NCI-H2171 treated with DMSO at 0.1 percent for 48 hours (cell line): ENCODE measurements at regions not wholly inside any gene's neighbourhood (a gene's known extent, or its start where the extent isn't known, plus 50 kb on each side); places are given as distances from the start of the nearest gene placed in this dataset.
A peak's percentile ranks its signal among the peaks of the same experiment; 100 is the strongest.
"Not testable (repeated sequence)": the region's sequence is repeated elsewhere in the genome, so short reads cannot be mapped to it uniquely, and the experiment has no call there.

Experiments used
- DNase-seq: peaks from one replicate; lab custom pipeline; 2025; lab: John Stamatoyannopoulos, UW

- no peak for DNase-seq
Measured at GRCh38 chr17:53058031-53058430, 764.7 kb upstream of the KIF2B start.

GRCh38 chr17:53046781-53047180 is 775.9 kb upstream of the KIF2B start:
- DNase-seq = no peak

- no peak for DNase-seq
Measured at GRCh38 chr17:53039981-53040380, 782.7 kb upstream of the KIF2B start.

DNA sequence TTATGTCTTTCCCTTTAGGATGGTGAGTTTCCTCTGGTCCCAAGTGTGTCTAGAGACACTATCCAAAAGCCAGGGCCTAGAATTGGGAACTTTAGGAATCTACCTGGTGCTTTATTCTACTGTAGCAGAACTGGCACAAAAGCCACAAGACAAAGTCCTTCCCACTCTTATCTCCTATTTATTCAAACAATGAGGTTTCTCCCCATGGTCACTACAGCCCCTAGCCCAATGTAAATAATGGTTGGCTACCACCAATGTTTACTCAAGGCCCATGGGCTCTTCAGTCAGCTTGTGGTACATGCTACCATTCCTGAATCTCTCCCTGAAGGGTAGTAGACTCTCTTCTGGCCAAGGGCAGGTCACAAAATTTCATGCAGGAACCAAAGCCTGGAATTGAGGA is 789.4 kb upstream of the KIF2B start:
- DNase-seq = no peak

DNA sequence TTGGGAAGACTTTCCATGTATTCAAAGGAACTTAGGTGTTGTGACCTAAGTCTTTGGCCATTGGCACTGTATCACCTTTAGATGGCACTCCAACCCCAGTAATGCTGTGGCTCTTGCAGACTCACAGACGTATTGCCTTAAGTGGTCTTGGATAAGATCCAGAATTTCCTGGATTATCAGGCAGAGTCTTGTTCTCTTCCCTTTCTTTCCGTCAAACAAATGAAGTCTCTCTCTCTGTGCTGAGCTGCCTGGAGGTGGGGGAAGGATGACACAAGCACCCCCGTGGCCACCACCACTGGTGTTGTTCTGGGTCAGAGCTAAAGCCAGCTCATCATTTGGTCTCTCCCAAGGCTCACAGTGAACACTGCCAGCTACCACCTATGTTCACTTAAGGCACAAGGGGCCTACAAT is 789.9 kb upstream of the KIF2B start:
- DNase-seq = peak; percentile 58

GRCh38 chr17:53017227-53017626 is 805.5 kb upstream of the KIF2B start:
- no peak for DNase-seq

- DNase-seq = no peak
Measured at GRCh38 chr17:53016085-53016484, 806.6 kb upstream of the KIF2B start.

- DNase-seq = no peak
Measured at GRCh38 chr17:53012364-53012763, 810.4 kb upstream of the KIF2B start.

GRCh38 chr17:53006006-53006405 is 816.7 kb upstream of the KIF2B start:
- no peak for DNase-seq

DNA sequence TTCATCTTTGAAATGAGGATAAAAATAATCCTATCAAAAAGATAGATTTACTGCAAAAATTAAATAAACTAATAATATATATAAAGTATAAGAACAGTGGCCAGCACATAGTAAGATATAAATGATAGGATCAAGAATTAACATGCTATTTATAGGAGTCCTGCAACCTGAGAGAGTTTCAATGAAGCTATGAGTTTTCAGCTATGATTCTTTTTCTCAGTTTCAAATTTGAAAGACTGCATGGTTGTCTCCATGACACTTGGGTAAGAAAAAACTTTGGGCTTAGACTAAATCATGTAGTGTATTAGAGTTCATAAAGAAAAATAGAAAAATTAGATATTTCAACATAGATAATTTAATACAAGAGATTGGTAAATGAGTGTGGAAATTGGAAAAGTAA is 817.8 kb upstream of the KIF2B start:
- DNase-seq = no peak

DNA sequence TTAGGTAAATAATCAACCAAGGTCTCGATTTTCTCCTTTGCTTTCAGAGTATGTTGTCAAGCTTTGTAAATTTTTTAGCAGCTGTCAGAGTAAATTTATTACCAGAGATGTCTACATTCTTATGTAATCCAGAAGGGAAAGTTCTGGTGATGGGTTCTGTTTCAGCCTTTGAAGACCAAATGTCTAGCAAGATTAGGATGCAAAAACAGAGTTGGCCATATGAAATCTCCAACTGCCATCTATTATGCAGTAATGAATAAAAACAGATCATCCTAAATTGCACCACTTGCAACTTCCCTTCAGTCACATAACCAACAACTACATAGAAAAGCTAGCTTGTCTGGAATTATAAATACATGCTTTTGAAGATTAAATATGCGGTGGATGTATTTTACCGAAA is 826.8 kb upstream of the KIF2B start:
- DNase-seq = no peak

- no peak for DNase-seq
Measured at GRCh38 chr17:52995147-52995546, 827.6 kb upstream of the KIF2B start.

GRCh38 chr17:52986056-52986662 is 827.6 kb upstream of the CA10 start:
- DNase-seq = no peak

DNA sequence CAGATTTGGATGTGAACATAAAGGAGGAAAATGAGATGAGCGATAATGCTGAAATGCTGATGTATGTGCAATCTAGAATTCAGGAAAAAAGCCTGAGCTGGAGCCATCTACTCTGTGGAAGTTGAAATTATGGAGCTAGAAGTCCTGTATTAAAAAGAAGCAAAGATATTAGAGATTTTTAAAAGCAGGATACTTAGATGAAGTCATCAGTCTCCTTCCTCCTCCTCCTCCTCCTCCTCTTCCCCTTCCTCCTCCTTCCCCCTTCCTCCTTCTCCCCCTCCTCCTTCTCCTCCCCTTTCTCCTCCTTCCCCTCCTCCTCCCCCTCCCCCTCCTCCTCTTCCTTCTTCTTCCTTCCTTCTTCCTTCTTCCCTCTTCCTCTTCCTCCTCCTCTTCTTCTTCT is 823.8 kb upstream of the CA10 start:
- DNase-seq = no peak

GRCh38 chr17:52979921-52980320 is 821.4 kb upstream of the CA10 start:
- no peak for DNase-seq

GRCh38 chr17:52965856-52966255 is 807.3 kb upstream of the CA10 start:
- no peak for DNase-seq

- not testable (repeated sequence) for DNase-seq
Measured at GRCh38 chr17:52961751-52962150, 803.2 kb upstream of the CA10 start.

DNA sequence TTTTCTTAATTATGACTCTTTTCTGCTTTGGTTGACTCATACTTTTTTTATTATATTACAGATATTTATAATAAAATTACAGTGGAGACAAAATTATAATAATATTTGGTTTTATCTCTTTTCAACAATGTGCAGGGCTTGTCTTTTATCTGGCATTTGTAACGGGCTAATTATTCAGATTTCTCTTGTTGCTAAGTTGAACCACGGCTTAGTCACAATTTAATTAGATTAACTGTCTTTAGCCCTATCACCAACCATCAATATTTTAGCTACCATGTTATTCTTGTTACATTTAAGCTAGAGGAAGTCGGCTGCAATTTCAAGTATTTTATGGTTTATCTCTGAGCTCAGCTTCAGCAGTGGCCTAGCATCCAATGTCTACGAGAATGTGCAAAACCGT is 798.9 kb upstream of the CA10 start:
- no peak for DNase-seq

DNA sequence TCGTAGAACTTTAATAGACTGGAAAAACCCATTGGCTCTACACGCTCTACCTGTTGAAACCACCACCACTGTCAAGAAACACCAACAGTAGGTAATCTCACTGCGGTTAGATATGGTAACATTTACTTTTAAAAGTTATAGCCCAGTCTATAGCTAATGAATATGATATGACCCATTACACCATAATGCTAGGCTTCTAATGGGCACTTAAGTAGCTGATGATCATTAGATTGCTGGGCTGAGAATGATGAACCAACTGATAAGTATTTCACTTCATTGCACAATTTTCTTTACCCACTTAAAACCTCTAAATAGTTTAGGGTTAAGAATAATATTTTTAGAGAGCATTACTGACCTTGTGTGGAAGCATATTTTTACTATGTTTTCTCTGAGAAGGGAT is 788.9 kb upstream of the CA10 start:
- no peak for DNase-seq

GRCh38 chr17:52938623-52939230 is 780.2 kb upstream of the CA10 start:
- DNase-seq = no peak

DNA sequence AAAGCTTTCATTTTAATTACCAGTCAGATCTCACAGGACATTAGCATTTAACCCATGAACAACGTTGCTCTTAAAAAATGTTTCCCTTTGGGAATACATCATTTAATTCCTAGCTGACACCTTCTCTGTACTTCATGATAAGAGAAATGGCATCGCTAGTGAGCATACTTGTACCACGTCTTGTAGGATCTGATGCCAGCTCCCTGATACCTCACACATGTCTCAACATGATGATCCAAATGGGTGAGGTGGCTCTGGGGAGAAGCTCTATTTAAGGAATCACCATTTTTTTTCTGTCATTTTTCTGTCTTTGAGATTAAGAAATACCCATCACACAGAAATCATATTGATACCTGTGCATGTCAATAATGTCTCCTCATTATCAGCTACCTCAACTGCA is 772.1 kb upstream of the CA10 start:
- no peak for DNase-seq

- no peak for DNase-seq
Measured at GRCh38 chr17:52930145-52930544, 771.6 kb upstream of the CA10 start.

GRCh38 chr17:52923658-52924057 is 765.1 kb upstream of the CA10 start:
- no peak for DNase-seq

GRCh38 chr17:52899235-52899634 is 740.7 kb upstream of the CA10 start:
- no peak for DNase-seq
